Stomach (tissue), 8 donors: ENCODE measurements at regions not wholly inside any gene's neighbourhood (a gene's known extent, or its start where the extent isn't known, plus 50 kb on each side); places are given as distances from the start of the nearest gene placed in this dataset.

ENCODE experiments used
- DNase-seq, 2 donors: peaks; one replicate each; pipeline versions ENCODE4 v3.0.0 to v3.0.0-alpha.2; 2013 to 2019
- H3K27ac ChIP-seq, 5 donors: fragments of 200-600 bp in 4 of 5; sonication (generic) in 4 of 5; one replicate each; pipeline ENCODE4 v1.5.1; 2013 to 2019; ENCODE audit warnings: mild to moderate bottlenecking in 1 of 5, moderate library complexity in 1 of 5
- H3K27me3 ChIP-seq, 3 donors: fragments of 200-600 bp; sonication (generic); one replicate each; pipeline ENCODE4 v1.5.1; 2017 to 2019; ENCODE audit warnings: mixed run types in 1 of 3
- H3K36me3 ChIP-seq, 4 donors: fragments of 200-600 bp; sonication (generic); 1 replicate in 3 of 4; 2 replicates in 1 of 4; pipeline ENCODE4 v1.5.1; 2016 to 2019
- H3K4me1 ChIP-seq, 4 donors: fragments of 200-600 bp; sonication (generic); one replicate each; pipeline ENCODE4 v1.5.1; 2016 to 2019
- H3K4me3 ChIP-seq, 4 donors: fragments of 200-600 bp; sonication (generic) in 3 of 4; one replicate each; pipeline ENCODE4 v1.5.1; 2016 to 2019; ENCODE audit warnings: mild to moderate bottlenecking in 1 of 4
- H3K9me3 ChIP-seq, 4 donors: fragments of 200-600 bp; sonication (generic); one replicate each; pipeline ENCODE4 v1.5.1; 2016 to 2019
- CTCF ChIP-seq, 7 experiments: fragments of 450-650 bp in 4 of 7; fragments of 200-600 bp in 3 of 7; sonication (generic) in 3 of 7; IDR thresholded peaks; one replicate each; pipeline ENCODE4 v1.5.1; 2016 to 2019; ENCODE audit warnings: antibody characterized with exemption in 7 of 7, control low read depth in 2 of 7, mild to moderate bottlenecking in 1 of 7
- EP300 ChIP-seq: sonication (generic); formaldehyde crosslinking; IDR thresholded peaks from one replicate; pipeline ENCODE4 v1.6.1; 2017; ENCODE audit warnings: antibody characterized with exemption
- POLR2A ChIP-seq, 4 donors: fragments of 450-650 bp; IDR thresholded peaks; one replicate each; pipeline ENCODE4 v1.6.1; 2016; ENCODE audit warnings: antibody characterized with exemption in 4 of 4, control low read depth in 2 of 4, mild to moderate bottlenecking in 1 of 4, moderate library complexity in 1 of 4
- POLR2AphosphoS5 ChIP-seq, 3 donors: sonication (generic); formaldehyde crosslinking; IDR thresholded peaks; one replicate each; pipeline ENCODE4 v1.6.1; 2016; ENCODE audit warnings: antibody characterized with exemption in 3 of 3
- WGBS, 5 donors: extraction: QIAGEN DNeasy Blood & Tissue Kit in 3 of 5; methylation state at CpG; one replicate each; pipeline versions ENCODE4 v1.1.5 to v1.1.7; 2013 to 2018; 5-methylcytosine and 5-hydroxymethylcytosine counted together
- intact Hi-C: fragments of 100-400 bp; cut with DNase I; formaldehyde crosslinking; loops from one replicate; pipeline ENCODE4 v1.15.1; 2023; ENCODE audit warnings: low total_unique reads
- donor health status: healthy with polysubstance abuse.
- donor health status: Bipolar disorder and iron deficiency.
- donor health status: healthy.

- 72 to 87% (median 77%) methylated on average over 4 of the region's 4 CpGs for WGBS, 5 donors
- Histone ChIP-seq H3K4me1 (peaks cover 0 to 12% (median 0%) of the 10 kb centered on the region in 4 donors), H3K9me3 (no peaks in the 10 kb centered on the region), H3K4me3 (no peak overlapping the region), H3K27me3 (peaks cover 0 to 12% (median 0%) of the 10 kb centered on the region in 3 donors), H3K36me3 (no peaks in the 10 kb centered on the region), H3K27ac (no peak overlapping the region)
- TF ChIP-seq POLR2A (IDR thresholded peaks at IDR 0.05) = no peak
- TF ChIP-seq POLR2AphosphoS5 (IDR thresholded peaks at IDR 0.05) = no peak
- no peak for TF ChIP-seq CTCF (IDR thresholded peaks at IDR 0.05)
- TF ChIP-seq EP300 = no peak
- intact Hi-C loops = no loop called here
- DNase-seq = no peak
Measured at GRCh38 chr3:194744826-194745225, 59.1 kb downstream of the FAM43A start.

- H3K4me3 ChIP-seq = no peak overlapping the region
- DNase-seq = peak in 1 of 2 donors; percentile 54
- no peaks in the 10 kb centered on the region for H3K9me3 ChIP-seq
- intact Hi-C loops = no loop called here
- 60 to 71% (median 63%) methylated on average over 9 of the region's 9 CpGs for WGBS, 5 donors
- no peak for TF ChIP-seq CTCF (IDR thresholded peaks at IDR 0.05)
- TF ChIP-seq POLR2AphosphoS5 (IDR thresholded peaks at IDR 0.05) = no peak
- no peak for TF ChIP-seq EP300
- TF ChIP-seq POLR2A (IDR thresholded peaks at IDR 0.05) = no peak
- H3K36me3 ChIP-seq = no peaks in the 10 kb centered on the region
- peaks cover 0 to 12% (median 0%) of the 10 kb centered on the region in 3 donors for H3K27me3 ChIP-seq
- peaks cover 0 to 8% (median 0%) of the 10 kb centered on the region in 4 donors for H3K4me1 ChIP-seq
- no peak overlapping the region for H3K27ac ChIP-seq
Measured at GRCh38 chr3:194745422-194746184, 59.9 kb downstream of the FAM43A start.

GRCh38 chr3:194748225-194748624, 62.5 kb downstream of the FAM43A start:
- no peak for TF ChIP-seq EP300
- no peak for TF ChIP-seq POLR2AphosphoS5 (IDR thresholded peaks at IDR 0.05)
- TF ChIP-seq POLR2A (IDR thresholded peaks at IDR 0.05) = no peak
- TF ChIP-seq CTCF (IDR thresholded peaks at IDR 0.05) = no peak
- Histone ChIP-seq H3K4me3 (no peak overlapping the region), H3K36me3 (no peaks in the 10 kb centered on the region), H3K27ac (no peak overlapping the region), H3K9me3 (no peaks in the 10 kb centered on the region), H3K27me3 (peaks cover 0 to 12% (median 0%) of the 10 kb centered on the region in 3 donors), H3K4me1 (peaks cover 0 to 8% (median 0%) of the 10 kb centered on the region in 4 donors)
- DNase-seq = no peak
- WGBS, 5 donors = 54 to 75% (median 68%) methylated on average over 19 of the region's 19 CpGs
- intact Hi-C loops = no loop called here

GRCh38 chr3:194749631-194750490, 64.2 kb downstream of the FAM43A start:
- whole genome bisulfite sequencing, 5 donors = 35 to 64% (median 50%) methylated on average over 17 of the region's 17 CpGs
- H3K36me3 ChIP-seq = no peaks in the 10 kb centered on the region
- H3K4me1 ChIP-seq = peaks cover 0 to 8% (median 0%) of the 10 kb centered on the region in 4 donors
- TF ChIP-seq POLR2A (IDR thresholded peaks at IDR 0.05) = no peak
- TF ChIP-seq CTCF (IDR thresholded peaks at IDR 0.05) = no peak
- no peak for TF ChIP-seq POLR2AphosphoS5 (IDR thresholded peaks at IDR 0.05)
- no peak for TF ChIP-seq EP300
- H3K27me3 ChIP-seq = peaks cover 0 to 12% (median 0%) of the 10 kb centered on the region in 3 donors
- DNase-seq = peak in 1 of 2 donors; percentile 41
- H3K27ac ChIP-seq = no peak overlapping the region
- intact Hi-C loops = loop anchor here (10.0 kb wide), 1 partner anchor 55 kb away; no protein-coding TSS in a partner anchor
- no peak overlapping the region for H3K4me3 ChIP-seq
- H3K9me3 ChIP-seq = no peaks in the 10 kb centered on the region
